K562 (cell line): ENCODE measurements at regions not wholly inside any gene's neighbourhood (a gene's known extent, or its start where the extent isn't known, plus 50 kb on each side); places are given as distances from the start of the nearest gene placed in this dataset.

Source experiments
- BRF1 ChIP-seq: IDR thresholded peaks from 3 replicates; pipeline ENCODE4 v1.6.1; 2011; ENCODE audit warnings: borderline replicate concordance, mild to moderate bottlenecking; ENCODE audit not compliant: insufficient read length; ENCODE audit errors: extremely low read depth
- CTBP1 ChIP-seq: fragments of 450-650 bp; IDR thresholded peaks from 2 replicates; pipeline ENCODE4 v1.6.1; 2016; ENCODE audit warnings: borderline replicate concordance
- EP400 ChIP-seq: fragments of 450-650 bp; IDR thresholded peaks from 2 replicates; pipeline ENCODE4 v1.6.1; 2017; ENCODE audit warnings: antibody characterized with exemption, mild to moderate bottlenecking, moderate library complexity
- EZH2 ChIP-seq: IDR thresholded peaks from 2 replicates; pipeline ENCODE4 v1.6.1; 2012; ENCODE audit warnings: low read depth, mild to moderate bottlenecking, inconsistent platforms, low read length, borderline replicate concordance
- HNRNPL ChIP-seq: fragments of 200-400 bp; formaldehyde crosslinking; IDR thresholded peaks from 2 replicates; pipeline ENCODE4 v1.6.1; 2017; ENCODE audit warnings: low read depth, mild to moderate bottlenecking, low read length
- PRPF4 ChIP-seq: fragments of 200-400 bp; formaldehyde crosslinking; IDR thresholded peaks from one replicate; pipeline ENCODE4 v1.6.1; 2017; ENCODE audit warnings: low read length, low read depth, mild to moderate bottlenecking; ENCODE audit not compliant: insufficient read depth, poor library complexity, severe bottlenecking
- TARDBP ChIP-seq: fragments of 450-650 bp; IDR thresholded peaks from 2 replicates; pipeline ENCODE4 v1.6.1; 2016
- TBP ChIP-seq: optimal IDR thresholded peaks from 2 replicates; pipeline ENCODE3; 2011; ENCODE audit warnings: low read depth, low read length, improper control_type of control experiment
- TFAM ChIP-seq: fragments of 250-450 bp; sonication (Bioruptor Pico); conservative IDR thresholded peaks from 2 replicates; pipeline ENCODE4 v1.5.0; 2021; ENCODE audit warnings: mild to moderate bottlenecking, moderate library complexity
- THAP12 ChIP-seq: fragments of 250-450 bp; sonication (Bioruptor Pico); IDR thresholded peaks from 2 replicates; pipeline ENCODE4 v1.9.0; 2021; ENCODE audit warnings: mild to moderate bottlenecking, inconsistent platforms
- THRB ChIP-seq: fragments of 450-650 bp; formaldehyde crosslinking; conservative IDR thresholded peaks from 2 replicates; pipeline ENCODE4 v1.4.0; 2022; ENCODE audit warnings: mild to moderate bottlenecking, missing genetic modification characterization
- TRIM28 ChIP-seq: fragments of 450-650 bp; IDR thresholded peaks from 2 replicates; pipeline ENCODE4 v1.6.1; 2017
- XRCC3 ChIP-seq: fragments of 450-650 bp; IDR thresholded peaks from 2 replicates; pipeline ENCODE4 v1.6.1; 2017; ENCODE audit warnings: mild to moderate bottlenecking, moderate library complexity
- ZNF274 ChIP-seq: IDR thresholded peaks from 2 replicates; pipeline ENCODE4 v1.6.1; 2011; ENCODE audit warnings: low read depth, mild to moderate bottlenecking, low read length, moderate library complexity, borderline replicate concordance
- ZNF3 ChIP-seq: fragments of 250-450 bp; sonication (Bioruptor Pico); IDR thresholded peaks from 2 replicates; pipeline ENCODE4 v1.5.0; 2021; ENCODE audit warnings: mild to moderate bottlenecking, moderate library complexity
- ZNF778 ChIP-seq: fragments of 450-650 bp; formaldehyde crosslinking; IDR thresholded peaks from 2 replicates; pipeline ENCODE4 v1.4.0; 2020; ENCODE audit warnings: mild to moderate bottlenecking, moderate library complexity
- TF ChIP-seq, protein P1 (sequence below), 2 experiments: fragments of 450-650 bp; IDR thresholded peaks; 2 replicates each; pipeline ENCODE4 v1.6.1; 2016; ENCODE audit warnings: mild to moderate bottlenecking in 2 of 2, borderline replicate concordance in 1 of 2, low read depth in 1 of 2, moderate library complexity in 1 of 2
- TF ChIP-seq, protein P2 (sequence below): fragments of 450-650 bp; IDR thresholded peaks from 2 replicates; pipeline ENCODE4 v1.6.1; 2016; ENCODE audit warnings: low read depth, mild to moderate bottlenecking, moderate library complexity

- no peak for TF ChIP-seq HNRNPL
- TF ChIP-seq, protein P1, sequence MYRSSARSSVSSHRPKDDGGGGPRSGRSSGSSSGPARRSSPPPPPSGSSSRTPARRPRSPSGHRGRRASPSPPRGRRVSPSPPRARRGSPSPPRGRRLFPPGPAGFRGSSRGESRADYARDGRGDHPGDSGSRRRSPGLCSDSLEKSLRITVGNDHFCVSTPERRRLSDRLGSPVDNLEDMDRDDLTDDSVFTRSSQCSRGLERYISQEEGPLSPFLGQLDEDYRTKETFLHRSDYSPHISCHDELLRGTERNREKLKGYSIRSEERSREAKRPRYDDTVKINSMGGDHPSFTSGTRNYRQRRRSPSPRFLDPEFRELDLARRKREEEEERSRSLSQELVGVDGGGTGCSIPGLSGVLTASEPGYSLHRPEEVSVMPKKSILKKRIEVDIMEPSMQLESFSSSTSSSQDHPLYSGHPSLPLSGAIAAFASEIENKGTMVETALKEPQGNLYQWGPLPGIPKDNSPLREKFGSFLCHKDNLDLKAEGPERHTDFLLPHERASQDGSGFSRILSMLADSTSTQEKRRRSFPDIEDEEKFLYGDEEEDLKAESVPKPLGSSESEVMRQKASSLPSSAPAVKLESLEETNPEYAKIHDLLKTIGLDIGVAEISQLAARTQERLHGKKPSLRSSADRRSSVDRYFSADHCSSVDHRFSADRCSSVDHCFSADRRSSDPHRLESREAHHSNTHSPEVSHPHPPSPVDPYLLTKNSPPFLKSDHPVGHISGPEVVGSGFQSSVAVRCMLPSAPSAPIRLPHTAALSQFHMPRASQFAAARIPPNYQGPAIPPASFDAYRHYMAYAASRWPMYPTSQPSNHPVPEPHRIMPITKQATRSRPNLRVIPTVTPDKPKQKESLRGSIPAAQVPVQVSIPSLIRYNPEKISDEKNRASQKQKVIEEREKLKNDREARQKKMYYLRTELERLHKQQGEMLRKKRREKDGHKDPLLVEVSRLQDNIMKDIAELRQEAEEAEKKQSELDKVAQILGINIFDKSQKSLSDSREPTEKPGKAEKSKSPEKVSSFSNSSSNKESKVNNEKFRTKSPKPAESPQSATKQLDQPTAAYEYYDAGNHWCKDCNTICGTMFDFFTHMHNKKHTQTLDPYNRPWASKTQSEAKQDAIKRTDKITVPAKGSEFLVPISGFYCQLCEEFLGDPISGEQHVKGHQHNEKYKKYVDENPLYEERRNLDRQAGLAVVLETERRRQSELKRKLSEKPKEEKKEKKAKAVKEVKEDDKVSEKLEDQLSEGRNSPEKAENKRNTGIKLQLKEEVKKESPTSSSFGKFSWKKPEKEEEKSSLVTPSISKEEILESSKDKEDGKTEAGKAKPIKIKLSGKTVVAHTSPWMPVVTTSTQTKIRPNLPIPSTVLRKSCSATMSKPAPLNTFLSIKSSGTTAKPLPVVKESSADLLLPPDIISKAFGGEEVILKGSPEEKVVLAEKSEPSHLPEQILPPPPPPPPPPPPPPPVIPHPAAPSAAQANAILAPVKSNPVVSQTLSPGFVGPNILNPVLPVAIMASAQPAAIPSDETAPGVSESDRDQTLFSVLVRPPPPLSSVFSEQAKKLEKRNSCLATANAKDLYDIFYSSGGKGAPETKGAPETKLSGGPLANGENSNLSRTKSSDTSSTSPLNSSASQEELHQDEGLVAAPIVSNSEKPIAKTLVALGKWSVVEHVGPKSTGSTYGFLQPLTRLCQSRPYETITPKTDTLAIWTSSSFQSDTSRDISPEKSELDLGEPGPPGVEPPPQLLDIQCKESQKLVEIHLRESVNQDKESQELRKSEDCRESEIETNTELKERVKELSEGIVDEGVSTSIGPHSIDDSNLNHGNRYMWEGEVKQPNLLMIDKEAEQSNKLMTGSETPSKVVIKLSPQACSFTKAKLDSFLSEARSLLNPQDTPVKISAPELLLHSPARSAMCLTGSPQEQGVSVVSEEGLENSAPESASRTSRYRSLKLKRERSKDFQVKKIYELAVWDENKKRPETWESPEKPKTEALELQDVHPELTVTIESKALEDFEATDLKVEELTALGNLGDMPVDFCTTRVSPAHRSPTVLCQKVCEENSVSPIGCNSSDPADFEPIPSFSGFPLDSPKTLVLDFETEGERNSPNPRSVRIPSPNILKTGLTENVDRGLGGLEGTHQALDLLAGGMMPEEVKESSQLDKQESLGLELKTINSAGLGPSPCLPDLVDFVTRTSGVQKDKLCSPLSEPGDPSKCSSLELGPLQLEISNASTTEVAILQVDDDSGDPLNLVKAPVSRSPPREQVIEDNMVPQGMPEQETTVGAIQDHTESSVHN (IDR thresholded peaks at IDR 0.05; ENCODE audit: borderline replicate concordance in 1 of 2, low read depth in 1 of 2): no peak
- TF ChIP-seq THAP12 (CRISPR knock-in tag): no peak
- TF ChIP-seq TRIM28: no peak
- no peak for TF ChIP-seq PRPF4
- TF ChIP-seq THRB (CRISPR knock-in tag): no peak
- no peak for TF ChIP-seq TBP
- TF ChIP-seq EZH2: no peak
- TF ChIP-seq CTBP1: peak; percentile 95
- 0 out of 2 replicates have a peak, but pooled peaks have one; percentile 29 for TF ChIP-seq EP400
- no peak for TF ChIP-seq TFAM (CRISPR knock-in tag)
- no peak for TF ChIP-seq XRCC3
- TF ChIP-seq TARDBP: no peak
- TF ChIP-seq, protein P2, sequence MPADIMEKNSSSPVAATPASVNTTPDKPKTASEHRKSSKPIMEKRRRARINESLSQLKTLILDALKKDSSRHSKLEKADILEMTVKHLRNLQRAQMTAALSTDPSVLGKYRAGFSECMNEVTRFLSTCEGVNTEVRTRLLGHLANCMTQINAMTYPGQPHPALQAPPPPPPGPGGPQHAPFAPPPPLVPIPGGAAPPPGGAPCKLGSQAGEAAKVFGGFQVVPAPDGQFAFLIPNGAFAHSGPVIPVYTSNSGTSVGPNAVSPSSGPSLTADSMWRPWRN: peak; percentile 72
- TF ChIP-seq BRF1: no peak
- no peak for TF ChIP-seq ZNF274
- TF ChIP-seq ZNF778 (CRISPR knock-in tag): no peak
- no peak for TF ChIP-seq ZNF3 (CRISPR knock-in tag)
Observed at GRCh38 chr6:51107769-51108203, 289.1 kb downstream of the TFAP2B start (continued).
